PC-9 (cell line): ENCODE measurements at regions not wholly inside any gene's neighbourhood (a gene's known extent, or its start where the extent isn't known, plus 50 kb on each side); places are given as distances from the start of the nearest gene placed in this dataset.

ENCODE experiments used
- EZH2 ChIP-seq: fragments of 200-600 bp; sonication (generic); IDR thresholded peaks from 2 replicates; pipeline ENCODE4 v1.8.0; 2017; ENCODE audit warnings: antibody characterized with exemption, low read depth
- TF ChIP-seq, protein P1 (sequence below): fragments of 200-600 bp; sonication (generic); conservative IDR thresholded peaks from 2 replicates; pipeline ENCODE4 v1.6.1; 2017; ENCODE audit warnings: mixed run types, antibody characterized with exemption, mild to moderate bottlenecking, moderate library complexity

DNA sequence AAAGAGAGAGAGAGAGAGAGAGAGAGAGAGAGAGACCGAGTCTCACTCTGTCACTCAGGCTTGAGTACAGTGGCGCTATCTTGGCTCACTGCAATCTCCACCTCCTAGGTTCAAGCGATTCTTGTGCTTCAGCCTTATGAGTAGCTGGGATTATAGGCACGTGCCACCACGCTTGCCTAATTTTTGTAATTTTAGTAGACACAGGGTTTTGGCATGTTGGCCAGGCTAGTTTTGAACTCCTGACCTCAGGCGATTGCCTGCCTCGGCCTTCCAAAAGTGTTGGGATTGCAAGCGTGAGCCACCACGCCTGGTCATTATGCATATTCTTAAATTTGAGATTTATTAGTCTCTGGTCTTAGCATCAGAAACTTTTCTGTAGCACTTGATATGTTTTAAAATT lies 317.9 kb upstream of the ATP2B1 start:
- TF ChIP-seq, protein P1, sequence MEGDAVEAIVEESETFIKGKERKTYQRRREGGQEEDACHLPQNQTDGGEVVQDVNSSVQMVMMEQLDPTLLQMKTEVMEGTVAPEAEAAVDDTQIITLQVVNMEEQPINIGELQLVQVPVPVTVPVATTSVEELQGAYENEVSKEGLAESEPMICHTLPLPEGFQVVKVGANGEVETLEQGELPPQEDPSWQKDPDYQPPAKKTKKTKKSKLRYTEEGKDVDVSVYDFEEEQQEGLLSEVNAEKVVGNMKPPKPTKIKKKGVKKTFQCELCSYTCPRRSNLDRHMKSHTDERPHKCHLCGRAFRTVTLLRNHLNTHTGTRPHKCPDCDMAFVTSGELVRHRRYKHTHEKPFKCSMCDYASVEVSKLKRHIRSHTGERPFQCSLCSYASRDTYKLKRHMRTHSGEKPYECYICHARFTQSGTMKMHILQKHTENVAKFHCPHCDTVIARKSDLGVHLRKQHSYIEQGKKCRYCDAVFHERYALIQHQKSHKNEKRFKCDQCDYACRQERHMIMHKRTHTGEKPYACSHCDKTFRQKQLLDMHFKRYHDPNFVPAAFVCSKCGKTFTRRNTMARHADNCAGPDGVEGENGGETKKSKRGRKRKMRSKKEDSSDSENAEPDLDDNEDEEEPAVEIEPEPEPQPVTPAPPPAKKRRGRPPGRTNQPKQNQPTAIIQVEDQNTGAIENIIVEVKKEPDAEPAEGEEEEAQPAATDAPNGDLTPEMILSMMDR: no peak
- no peak for TF ChIP-seq EZH2
